Cerebellar nuclear complex (tissue), 1 donor: ENCODE measurements at regions not wholly inside any gene's neighbourhood (a gene's known extent, or its start where the extent isn't known, plus 50 kb on each side); places are given as distances from the start of the nearest gene placed in this dataset.

Source experiments
- DNase-seq, 2 experiments: peaks; one replicate each; lab custom pipeline; 2025; lab: John Stamatoyannopoulos, UW

DNA sequence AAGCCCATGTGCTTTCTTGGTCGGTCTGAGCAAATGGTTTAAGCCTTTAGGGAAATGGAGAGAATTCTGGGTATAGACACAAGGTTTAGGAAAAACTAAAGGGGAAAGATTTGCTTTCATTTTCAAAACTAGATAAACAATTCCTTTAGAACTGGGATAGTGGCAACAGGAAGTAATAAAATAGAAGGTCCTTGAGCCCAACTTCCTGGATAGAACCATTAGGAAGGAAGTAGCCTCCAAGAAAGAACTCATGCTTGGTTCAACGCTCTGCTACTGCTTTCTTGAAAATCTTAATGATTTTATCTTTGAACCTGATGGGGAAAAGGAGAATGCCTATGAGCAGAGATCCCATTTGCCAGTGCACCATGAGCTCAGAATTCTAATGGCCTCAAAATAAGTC lies 147.0 kb upstream of the THRB start:
- no peak for DNase-seq

DNA sequence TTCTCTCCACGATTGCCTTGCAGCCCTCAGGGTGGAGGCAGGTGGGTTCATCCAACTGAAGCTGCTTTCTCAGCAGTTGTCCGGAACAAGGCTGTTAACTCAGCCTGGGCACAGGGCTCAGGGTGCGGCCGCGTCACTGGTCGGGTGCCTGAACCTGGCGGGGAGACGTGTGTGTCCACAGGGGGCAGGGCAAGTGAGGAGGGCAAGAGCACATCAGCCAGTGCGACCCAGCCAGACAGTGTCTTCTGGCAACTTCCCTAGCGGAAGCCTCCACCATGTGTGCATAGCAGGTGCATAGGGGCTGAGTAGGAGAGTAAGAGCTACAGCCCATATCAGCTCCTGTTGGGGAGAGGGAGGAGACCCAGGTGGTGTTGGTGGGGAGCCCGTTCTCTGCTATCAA lies 150.4 kb upstream of the THRB start:
- DNase-seq = no peak

DNA sequence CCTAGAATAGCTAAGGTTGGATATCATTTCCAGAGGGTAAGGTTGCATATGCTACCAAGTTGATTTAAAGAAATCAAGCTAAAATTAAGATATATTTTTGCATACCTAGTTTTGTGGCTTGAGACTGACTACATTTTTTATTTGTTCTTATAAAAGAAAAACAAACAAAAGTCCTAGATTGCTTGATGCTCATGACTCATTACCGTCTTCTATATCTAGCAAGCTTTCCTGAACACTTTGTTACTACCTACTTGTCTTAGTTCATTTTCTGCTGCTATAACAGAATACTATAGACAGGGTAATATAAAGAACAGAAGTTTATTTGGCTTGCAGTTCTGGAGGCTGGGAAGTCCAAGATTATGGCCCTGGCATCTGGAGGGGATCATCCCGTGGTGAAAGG lies 152.1 kb upstream of the THRB start:
- no peak for DNase-seq

DNA sequence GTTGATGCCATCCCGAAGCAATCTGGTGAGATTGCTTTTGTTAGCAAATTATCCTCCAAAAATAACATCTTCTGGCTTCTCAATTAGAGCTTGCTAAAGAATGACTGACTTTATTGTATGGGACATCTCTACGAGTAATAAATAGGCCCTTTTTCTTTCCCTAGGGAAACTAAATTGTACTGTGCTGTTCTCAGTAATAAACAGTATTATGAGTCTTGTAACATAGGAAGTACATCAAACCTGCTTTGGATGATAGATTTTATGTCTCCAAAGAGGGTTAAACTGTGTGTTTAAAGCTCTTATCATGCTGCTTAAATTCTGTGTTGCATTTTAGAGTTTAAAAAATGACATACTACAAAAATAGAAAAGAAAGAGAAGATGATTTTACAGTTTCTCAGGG lies 153.4 kb upstream of the THRB start:
- no peak for DNase-seq

DNA sequence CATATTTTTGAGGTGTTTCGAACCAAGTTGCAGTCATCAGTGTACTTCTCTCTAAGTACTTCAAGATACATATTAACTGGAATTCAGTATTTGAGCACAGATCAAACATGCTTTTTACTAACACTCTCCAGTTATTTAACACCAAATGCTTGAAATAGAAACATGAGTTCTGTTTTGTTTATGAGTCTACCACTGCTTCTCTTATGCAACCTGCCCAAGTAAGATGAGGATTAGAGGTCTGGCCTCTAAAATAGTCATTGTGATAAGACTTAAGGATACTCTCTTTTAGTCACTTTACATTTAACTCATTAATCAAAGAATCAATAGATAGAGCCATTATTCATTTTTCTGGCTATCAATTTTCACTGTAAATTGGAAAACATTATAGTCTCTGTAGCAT lies 156.2 kb upstream of the THRB start:
- no peak for DNase-seq

DNA sequence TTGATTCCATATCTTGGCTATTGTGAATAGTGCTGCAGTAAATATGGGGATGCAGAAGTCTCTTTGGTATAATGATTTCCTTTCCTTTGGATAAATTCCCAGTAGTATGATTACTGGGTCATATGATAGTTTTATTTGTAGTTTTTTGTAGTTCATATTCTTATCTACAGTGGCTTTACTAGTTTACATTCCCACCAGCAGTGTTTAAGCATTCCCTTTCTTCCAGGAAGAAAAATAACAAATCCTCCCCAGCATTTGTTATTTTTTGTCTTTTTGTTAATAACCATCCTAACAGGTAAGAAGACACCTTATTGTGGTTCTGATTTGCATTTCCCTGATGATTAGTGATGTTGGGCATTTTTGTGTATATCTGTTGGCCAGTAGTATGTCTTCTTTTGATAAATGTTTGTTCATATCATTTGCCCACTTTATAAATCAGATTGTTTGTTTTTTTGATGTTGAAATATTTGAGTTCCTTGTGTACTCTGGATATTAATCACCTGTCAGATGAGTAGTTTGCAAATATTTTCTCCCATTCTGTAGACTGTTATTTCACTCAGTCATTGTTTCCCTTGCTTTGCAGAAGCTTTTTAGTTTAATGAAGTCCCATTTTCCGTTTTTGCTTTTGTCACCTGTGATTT lies 163.3 kb upstream of the THRB start:
- no peak for DNase-seq

DNA sequence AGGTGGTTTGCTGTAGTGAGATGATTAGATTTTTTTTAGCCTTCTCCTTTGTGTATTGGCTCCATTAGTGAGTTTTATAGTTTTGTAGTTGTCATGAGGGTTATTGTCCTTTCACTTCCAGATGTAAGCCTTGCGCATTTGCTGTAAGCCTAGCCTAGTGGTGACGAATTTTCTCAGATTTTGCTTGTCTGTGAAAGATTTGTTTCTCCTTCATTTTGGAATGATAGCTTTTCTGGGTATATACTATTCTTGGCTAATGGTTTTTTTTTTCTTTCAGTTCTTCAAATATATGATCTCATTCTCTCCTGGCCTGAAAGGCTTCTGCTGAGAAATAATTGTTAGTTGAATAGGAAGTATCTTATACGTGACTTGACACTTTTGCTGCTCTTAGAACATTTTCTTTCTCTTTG lies 166.5 kb upstream of the THRB start:
- DNase-seq = no peak

DNA sequence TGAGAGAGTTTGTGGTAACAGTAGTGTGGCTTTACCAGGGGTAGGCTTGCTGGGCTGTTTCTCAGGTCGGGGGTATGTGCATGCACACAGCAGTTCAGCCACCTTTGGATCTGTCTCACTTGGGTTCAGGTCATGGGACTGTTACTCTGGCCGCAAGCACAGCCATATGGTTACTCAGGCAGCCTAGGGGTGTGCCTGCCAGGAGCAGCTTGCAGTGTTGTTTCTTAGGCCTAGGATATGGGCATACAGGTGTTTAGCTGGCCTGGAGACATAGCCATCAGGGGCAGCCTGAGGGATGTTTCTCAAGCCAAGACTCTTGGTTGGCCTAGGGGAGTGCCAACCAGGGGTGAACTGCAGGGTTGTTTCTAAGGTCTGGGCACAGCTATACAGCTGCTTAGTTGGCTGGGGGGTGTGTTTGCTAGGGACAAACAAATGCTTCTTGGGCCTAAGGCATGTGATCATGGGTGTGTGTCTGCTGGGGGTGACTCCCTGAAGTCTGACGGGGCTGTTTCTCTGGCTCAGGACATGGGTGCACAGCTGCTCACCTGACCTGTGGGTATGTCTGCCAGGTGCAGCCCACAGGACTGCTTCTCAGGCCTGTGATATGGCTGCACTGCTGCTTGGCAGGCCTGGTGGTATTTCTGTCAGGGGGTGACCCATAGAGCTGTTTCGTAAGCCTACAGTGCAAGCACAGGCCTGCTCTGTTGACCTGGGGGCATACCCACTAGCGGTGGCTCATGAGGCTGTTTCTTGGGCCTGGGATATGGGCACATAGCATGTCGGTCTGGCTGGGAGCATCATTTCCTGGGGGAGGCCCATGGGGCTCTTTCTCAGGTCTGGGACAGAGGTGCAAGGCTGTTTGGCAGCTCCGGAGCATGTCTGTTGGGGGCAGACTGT lies 168.0 kb upstream of the THRB start:
- no peak for DNase-seq

DNA sequence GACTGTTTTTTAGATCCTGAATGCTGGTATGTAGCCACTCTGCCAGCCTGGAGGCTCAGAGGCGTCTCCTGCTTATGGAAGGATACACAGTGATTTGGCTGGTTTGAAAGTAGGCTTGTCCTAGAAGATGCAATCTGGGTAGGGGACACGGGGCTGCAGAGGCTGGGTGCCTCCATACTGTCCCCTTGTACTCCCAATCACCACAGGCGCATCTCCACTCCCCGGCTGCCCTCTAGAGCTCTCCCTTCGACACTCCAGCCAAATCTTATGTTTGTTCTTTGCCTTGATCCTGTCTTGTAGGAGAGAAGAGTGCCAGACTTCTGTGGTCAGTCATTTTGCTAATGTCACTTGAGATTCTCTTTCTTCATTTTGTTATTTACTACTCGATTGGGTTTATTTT lies 168.8 kb upstream of the THRB start:
- no peak for DNase-seq

DNA sequence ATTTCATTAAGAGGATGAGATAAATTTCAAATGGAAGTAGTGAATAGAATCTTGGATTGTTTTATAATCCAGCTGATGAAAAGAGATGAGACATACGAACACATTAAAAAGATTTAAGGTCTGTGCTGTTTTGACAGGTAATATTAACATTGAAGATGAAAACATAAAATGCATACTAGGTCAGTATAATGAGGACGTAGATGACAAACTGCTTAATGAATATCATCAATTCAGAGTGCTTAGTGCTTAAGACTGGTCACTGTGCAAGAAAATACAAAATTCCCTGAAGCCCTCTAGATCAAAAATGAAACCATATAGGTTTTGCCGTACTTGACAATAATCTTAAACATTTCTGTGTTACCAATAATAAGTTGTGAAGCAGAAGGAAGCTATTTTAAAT lies 173.4 kb upstream of the THRB start:
- no peak for DNase-seq

DNA sequence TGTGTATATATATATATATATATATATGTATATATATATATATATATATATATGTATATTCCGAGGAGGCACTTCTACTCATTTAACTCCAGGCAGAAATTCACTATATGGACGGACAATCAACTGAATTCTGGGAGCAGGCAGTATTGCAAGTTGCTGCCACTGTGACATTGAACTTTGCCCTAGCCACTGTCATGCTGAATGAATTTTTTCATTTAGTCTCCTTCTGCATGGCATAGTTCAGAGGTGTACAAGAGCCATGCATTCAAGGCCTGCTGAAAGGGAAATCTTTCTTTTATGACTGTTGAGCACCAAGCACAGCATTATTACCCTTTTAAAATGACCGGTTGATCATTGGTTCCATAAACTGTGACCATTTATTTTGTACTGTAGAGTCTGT lies 176.2 kb upstream of the THRB start:
- no peak for DNase-seq

DNA sequence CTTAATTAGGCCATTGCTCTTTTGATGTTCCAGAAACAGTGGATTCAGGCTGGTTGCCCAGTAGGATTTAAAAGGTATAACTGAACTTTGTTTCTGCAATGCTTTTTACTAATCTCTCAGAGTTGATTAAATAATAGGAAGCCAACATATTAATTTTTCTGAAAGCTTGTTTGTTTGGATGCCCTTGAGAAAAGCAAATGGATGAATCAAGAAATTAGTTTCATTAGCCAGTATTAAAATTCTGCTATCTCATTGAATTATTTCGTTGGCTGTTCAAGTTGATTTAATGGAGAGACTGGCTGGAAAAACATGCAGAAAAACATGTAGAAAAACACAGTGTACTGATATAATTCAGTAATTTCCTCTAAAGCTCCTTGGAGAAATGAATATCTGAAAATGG lies 178.9 kb upstream of the THRB start:
- no peak for DNase-seq

DNA sequence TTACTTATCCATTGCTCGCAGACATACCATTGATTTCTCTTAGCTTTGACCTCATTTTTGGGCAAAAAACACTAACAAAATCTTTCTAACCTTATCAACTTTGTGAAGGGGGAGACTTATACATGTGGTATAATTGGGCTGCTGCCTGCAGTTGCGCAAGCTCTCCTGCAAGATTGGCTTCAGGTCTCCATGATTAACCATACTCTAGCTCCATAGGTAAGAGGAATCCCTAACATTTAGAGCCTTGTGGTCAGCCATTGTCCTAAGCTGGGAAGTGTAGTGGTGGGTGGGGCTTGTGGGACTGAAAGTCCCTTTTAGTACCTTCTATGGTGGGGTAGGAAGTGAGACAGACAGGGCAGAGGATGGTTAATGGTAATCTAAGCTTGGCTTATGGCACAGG lies 179.6 kb upstream of the THRB start:
- no peak for DNase-seq

DNA sequence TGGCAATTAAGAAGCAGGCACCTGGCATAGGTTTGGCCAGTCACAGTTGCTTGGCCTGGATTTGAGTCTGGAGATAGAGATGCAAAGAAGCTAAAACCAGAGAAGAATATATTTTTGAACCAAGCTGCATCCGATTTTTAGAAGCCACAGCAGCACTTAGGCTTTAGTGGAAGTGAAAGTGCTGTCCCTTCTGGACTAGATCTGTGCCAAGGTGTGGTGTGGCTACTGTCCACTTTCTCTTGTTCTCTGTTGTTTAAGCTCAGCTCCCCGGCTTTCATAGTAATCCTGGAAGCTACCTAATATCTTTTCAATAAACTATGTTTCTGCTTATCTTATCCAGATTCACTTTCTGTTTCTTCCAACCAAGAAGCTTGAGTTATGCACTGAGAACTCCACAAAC lies 183.4 kb upstream of the THRB start:
- no peak for DNase-seq

DNA sequence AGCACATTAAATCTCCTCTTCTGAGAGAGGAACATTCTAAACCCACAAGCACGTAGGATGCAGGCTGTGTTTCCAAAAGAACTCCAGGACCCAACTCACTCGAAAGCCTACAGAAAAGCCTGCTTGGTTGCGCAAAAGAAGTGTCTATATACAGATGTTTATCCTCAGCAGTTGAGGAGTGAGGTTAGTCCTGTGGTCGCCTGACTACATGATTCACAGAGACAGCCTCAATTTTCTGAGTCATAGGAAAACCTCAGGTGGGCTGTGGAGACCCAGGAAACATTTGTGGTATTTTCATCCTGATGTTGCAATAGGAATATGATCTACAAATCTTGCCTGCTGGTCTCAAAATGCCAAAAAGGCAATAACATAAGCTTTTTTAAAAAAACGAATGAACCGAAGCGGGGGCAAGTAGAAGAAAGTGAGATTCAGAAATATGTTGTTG lies 183.8 kb upstream of the THRB start:
- DNase-seq = no peak

DNA sequence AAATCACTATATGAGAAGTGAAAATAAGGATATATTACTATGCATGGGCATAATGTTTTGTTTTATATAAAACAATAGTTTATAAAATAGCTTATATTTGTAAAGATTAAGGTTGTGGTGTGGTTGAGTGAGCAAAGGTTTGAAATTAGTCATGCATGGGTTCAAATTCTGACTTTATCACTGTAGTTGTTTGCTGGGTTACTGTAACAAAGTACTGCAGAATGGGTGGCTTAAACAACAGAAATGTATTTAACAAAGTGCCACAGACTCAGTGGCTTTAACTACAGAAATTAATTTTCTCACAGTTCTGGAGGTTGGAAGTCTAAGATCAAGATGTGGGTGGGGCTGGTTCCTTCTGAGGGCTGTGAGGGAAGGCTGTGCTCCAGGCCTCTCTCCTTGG lies 184.8 kb upstream of the THRB start:
- DNase-seq = no peak

DNA sequence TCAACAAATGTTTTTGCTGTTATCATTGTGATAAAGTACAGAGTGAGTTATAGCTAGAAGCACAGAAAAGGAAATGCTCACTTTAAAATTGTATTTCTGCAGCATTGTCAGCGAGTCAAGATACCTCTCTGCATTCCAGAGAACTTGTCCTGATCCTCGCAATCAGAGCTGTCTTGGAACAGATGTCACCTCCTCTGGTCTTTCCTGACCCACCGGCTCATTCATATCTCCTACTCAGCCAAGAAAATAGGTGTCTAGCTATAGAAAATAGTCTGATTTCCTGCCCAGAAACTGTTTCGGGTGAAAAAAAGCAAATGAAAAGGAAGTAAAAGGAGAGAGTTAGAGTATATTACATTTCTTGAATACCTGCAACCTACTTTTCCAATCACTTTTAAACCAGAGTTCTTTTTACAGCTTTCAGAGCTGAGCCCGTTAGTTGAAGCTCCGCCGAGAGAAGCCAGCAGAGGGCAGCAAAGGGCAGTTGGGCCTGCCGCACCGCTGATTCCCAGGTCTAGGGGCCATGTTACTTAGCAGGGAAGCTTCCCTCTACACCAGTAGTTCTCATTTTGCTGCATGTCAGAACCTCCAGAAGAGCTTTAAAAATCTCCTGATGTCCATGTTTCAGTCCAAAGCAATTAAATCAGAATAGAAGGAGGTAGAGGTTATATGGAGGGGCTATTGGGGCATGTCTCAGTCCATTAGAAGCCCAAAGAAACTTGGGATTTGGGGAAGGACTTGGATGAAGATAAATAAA lies 185.7 kb upstream of the THRB start:
- DNase-seq = no peak

DNA sequence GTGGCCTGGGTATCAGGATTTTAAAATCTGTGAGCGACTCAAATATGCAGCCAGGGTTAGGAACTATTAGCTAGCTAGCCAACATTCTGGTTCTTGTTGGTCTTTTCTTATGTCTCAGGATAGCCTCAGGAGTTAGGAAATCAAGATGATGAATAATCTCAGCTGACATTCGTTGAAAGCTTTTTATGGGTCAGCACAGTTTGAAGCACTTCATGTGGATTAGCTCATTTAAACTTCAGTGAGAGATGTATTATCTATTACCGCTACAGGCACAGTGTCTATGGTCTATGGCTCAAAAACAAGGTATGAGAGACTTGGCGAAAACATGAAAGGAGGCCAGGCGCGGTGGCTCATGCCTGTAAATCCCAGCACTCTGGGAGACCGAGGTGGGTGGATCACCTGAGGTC lies 187.5 kb upstream of the THRB start:
- no peak for DNase-seq

DNA sequence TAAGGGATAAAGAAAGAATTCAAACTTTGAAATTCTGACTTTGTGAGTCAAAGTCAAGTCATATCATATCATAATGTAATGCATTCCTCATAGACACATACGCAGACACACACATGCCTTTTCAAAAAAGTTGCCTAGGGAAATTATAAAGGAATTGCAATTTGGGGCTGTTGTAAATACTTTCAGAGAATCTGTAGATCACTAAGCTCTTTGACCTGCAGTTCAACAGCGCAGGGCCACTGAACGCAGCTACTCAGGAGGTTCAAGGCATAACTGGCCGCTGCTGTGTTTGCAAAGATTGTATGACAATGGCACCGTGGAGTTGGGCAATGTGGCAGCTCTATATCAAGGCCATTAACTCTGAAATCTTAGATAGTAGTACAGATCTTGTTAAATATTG lies 188.4 kb upstream of the THRB start:
- DNase-seq = no peak

DNA sequence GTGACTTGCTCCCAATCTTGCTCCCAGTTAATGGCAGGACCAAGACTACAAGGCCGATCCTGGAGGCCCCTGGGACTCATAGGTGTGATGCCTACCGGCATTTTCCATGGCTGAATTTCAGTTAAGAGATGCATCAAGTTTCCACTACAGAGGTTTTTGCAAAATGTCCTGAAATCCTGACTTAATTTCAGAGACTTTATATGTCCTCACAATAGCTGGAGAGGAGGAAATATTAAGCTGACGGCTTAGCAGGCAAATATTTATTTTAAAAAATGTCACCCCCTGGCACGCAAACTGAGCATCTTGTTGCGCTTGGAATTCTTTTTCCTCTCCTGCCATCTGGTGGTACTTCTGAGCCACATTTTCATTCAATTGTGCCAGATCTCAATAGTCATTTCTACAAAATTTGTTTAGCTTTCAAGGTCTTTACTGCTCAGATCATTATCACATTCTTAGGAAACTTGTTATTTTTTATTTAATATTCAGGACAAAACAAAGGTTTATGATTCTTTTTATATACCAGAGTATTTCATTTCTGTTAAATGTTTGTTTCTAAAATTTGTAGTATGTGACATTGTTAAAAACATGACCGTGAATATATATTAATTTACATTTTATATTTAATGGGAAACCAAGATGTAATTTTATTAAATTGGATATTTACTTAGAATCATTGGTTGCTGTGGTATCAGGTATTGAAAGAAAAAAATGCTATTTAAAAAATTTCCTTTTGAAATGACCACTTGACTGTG lies 189.2 kb upstream of the THRB start:
- DNase-seq = no peak

DNA sequence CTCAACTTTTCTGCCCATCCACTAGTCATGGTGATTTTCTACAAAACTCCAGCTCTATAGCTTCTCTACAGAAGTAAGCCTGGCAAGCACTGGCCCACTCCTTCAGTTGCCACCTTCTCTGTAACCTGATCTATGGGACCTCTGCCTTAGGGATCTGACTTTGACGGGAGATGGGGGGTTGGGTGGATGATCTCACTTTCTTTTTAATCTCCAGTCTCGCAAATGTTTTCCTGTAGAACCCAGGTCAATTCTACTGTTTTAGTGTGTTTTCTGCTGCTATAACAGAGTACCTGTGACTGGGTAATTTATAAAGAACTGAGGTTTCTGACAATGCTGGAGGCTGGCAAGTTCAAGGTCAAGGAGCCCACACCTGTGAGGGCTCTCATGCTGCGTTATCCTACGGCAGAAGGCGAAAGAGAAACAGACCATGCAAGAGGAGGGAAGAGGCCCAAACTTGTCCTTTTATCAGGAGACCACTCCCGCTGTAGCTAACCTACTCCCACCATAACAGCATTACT lies 189.9 kb upstream of the THRB start:
- DNase-seq = no peak

DNA sequence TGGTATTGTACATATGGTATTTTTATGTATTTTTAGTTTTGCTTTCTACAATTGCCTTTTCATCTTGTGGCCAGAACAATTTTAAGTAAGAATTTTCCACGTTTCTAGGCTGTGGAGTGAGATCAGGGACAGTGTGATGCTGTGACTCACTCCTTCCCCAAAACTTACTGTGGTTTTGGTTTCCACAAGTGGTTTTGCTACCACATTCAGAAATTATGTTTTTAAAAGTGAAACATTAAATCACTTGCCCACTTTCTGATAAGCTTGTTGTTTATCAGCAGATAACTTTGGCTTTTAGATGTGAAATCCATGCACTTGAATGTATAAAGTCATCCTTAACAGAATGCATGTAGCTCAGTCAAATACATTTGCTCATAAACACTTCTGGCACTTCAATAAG lies 192.2 kb upstream of the THRB start:
- DNase-seq = no peak
